ENCODE measurements at regions not wholly inside any gene's neighbourhood (a gene's known extent, or its start where the extent isn't known, plus 50 kb on each side); places are given as distances from the start of the nearest gene placed in this dataset.
"Not testable (repeated sequence)": the region's sequence is repeated elsewhere in the genome, so short reads cannot be mapped to it uniquely, and the experiment has no call there.

DNA sequence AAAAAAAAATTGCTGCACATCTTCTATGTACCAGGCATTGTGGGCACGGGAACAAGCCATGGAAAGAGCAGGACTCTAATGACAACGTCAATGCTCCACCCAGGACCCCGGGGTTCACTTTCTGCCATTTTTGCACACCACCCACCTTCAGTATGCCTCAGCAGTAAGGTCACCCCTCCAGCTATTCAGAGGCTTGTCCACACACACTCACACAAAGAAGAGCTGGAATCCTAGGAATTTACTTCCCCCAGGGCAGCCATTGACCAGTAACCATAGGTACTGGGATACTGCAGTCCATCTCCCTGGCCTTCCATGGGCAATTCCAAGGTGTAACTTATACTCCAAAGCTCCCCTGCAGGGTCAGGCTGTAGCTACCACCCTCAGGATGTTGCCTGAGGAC, 170.8 kb downstream of the SUCLG1 start:
- peak; percentile 20 for DNase-seq (ENCODE audit: low spot score)

DNA sequence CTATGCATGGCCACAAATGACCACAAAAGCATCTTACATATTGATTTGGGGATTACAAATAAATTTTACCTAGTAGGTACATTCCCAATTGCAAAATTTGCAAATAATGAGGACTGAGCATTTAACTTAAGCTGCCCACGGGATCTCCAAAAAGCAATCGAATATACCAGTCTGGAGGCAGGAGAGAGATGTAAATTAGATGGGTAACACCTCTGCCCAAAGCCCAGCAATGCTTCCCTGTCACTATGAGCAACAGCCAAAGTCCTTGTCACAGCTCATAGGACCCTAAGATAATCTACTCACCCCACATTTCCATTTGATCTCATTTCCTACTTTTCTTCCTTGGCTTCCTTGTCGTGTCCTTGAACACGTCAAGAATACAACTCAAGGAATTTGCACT, 172.2 kb downstream of the SUCLG1 start:
- DNase-seq (ENCODE audit: low spot score), result no peak

DNA sequence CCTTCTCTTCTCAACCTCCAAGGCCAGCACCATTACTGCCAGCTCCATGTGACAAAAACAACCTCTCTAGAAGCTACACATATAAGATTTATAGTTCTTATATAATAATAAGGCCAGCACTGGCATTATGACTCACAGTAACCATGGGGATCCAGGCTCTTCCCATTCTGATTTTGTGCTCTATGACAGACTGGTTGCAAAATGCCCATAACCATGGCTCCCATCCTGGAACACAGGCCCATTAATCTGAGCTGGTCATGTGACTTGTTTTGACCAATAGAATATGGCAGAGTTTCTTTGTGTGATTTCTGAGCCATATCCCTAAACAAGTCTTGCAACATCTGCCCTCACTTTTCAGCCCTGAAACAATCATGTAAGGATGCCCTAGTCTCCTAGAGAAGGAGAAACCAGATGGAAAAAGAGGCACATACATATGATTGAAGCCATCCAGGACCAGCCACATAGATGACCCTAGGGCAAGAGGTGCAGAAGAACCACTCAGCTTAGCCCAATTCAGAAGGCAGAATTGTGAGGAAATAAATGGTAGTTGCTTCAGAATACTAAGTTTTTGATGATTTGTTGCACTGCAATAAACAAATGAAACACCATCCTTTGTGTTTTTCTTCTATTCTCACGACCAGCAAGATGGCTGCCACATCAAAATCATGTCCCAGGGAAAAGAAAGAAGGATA, 173.9 kb downstream of the SUCLG1 start:
- DNase-seq (ENCODE audit: low spot score), result no peak

DNA sequence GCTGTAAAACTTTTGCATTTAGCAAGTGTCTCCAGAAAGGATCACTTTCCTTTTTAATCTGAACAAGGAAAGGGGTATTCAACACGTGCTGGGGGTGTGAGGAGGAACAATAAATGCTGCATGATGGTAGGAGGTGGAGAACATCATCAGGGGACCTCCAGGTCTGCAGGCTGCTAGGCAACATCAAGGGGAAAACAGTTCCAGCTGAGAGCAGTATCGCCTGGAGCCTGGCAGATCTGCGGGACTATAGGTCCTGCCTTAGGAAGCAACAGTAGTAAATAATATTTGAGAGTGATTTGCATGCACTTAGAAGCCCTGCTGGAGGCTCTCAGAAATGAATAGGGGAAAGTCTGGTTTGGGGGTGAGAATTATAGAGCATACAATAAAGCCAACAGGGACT, 175.6 kb downstream of the SUCLG1 start:
- no peak for DNase-seq (ENCODE audit: low spot score)

DNA sequence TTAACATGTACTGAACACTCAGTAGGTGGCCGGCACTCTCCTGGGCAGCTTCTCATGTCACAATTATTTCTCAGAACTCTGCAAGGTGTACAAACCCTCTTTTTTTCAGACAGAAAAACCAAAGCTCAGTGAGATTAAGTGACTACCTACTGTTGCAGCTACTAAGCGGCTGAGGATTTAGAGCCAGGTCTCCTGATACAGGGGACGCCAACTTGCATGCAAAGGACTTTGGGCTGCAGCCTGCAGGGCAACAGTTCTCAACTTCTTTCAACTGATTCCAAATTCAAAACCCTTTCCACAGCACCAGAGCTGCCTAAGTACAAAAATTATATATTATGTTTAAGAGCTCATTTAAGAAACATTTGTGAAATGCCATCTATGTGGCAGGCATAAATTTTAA, 177.6 kb downstream of the SUCLG1 start:
- no peak for DNase-seq (ENCODE audit: low spot score)

DNA sequence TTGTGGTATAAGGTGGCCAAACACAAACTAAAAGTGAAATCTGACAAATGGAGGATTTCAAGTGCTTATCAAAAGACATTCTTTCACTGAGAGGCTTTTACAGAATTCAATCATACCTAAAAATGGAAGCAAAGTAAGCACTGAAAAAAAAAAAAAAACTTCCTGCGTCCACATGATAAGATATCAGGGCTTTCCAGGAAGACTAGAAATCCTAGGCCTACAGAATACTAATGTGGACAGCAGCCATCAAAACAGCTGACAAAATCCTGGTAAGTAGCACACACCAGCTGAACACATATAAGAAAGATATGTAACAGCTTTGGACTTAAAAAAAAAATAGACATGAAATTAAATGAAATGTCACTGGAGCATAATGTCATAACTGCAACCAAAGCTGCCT, 178.2 kb downstream of the SUCLG1 start:
- no peak for DNase-seq (ENCODE audit: low spot score)

DNA sequence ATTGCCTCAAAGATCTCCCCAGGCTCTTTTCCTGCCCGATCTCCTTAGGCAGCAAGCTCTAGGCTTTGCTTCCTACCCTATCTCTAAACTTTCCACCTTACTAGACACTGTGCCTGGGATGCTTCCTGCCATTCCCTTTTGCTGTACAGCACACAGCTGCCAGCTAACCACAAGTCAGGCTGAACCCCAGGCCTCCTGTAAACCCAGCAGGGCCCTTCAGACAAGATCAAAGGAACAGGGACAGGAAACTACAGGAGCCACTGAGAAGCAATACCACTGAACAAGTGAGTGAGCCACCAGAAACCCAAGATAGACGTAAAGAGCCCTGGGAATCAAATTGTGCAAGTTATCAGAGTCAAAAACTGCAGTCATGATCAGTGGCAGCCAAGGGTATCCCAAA, 180.7 kb downstream of the SUCLG1 start:
- DNase-seq (ENCODE audit: low spot score), result no peak

DNA sequence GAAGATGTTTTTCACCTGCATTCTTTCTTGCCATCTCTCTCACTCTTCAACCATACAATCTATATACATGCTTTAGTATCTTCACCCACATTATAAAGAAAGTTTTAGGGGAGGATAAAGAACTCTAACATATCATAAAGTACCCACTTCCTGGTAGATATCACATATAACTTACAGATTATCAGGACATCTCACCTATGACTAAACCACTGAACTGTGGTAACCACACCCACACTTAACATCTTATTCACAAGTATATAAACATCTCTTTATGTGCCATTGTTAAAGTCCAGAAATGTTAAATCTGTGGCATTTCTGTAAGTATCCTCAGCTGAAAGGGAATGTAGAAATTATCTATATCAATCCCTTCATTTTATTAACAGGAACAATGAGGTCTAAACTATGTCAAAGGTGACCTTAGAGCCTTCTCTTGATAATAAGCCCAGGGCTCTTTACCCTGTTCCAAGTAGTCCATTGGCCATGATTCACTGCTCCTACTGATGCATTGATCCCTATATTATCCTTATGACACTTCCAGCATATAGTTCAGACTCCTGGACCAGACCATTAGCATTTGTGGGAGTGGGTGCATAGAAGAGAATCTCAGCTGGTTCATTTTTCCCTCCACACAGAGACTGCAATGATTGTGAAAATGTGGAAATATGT, 182.4 kb downstream of the SUCLG1 start:
- DNase-seq (ENCODE audit: low spot score), result no peak

DNA sequence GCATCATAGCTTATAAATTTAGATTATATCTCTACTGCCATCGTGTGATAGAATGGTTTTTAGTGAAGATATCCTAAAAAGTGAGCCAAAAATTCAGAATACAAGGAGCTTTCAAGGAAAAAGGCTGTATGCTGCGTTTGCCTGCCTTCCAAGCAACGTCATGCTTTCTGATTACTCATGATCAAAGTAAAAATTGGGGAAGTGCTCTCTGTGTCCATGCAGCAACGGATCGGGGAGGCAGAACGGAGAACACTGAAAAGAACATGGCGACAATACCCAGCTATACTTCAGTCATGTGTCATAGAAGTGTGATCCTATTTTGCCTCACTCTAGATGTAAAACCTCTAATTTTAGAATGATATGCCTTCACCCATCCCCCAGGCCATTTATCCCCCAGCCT, 185.7 kb downstream of the SUCLG1 start:
- no peak for DNase-seq (ENCODE audit: low spot score)

DNA sequence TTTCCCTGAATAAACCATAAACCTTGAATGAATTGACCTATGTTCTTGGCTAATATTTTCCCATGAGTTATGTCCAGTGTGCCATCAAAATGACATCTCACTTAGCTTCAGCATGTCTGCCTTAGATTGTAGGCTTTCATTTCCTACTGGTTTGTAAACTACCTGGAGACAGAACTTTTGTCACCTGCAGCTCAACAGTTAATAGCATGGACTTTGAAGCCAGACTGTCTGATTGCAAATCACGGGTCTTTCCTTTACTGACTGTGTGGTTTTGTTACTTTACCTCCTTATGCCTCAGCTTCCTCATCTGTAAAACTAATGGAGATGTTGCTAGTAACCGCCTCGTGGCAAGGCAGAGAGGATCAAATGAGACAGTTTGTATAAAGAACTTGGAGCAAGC, 187.1 kb downstream of the SUCLG1 start:
- no peak for DNase-seq (ENCODE audit: low spot score)

DNA sequence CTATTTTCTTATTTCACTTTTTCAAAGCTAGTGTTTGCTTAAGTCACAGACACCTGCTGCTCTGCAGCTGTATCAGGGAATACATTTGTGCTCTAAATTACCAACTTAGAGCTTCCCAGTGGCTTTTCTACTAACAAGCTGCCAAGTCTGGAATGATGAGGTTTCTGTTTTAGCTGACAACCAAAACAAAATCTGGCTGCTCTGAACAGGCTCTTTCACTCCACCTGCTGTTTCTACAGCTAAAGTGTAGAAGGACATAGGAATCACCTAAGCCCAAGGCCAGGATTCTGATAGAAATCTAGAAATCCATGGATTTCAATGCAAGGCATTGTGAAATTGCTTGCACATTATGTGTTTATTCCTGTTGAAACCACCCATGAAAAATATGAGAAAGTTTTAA, 201.2 kb downstream of the SUCLG1 start:
- DNase-seq (ENCODE audit: low spot score), result peak; percentile 28

DNA sequence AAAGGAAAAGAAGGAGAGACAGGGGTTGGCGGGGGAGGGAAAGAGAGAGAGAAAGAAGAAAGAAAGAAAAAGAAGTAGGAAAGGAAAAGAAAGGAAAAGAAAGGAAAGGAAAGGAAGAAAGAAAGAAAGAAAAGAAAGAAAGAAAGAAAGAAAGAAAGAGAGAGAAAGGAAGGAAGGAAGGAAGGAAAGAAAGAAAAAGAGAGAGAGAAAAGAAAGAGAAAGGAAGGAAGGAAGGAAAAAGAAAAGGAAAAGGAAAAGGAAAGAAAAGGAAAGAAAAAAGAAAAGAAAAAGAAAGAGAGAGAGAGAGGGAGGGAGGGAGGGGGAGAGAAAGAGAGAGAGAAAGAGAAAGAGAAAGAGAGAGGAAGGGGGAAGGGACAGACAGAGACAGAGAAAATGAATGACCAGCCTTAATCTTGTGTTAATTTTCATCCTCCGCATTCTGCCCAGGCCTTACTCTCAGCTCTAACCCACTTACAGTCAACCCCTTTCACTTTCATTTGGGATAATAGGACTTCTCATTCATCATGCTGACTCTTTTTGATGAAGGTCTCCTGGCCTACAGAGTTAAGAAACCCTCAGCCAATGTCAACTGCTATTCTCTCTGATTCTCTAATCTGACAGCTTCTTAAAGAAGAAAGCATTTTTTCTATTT, 207.3 kb downstream of the SUCLG1 start:
- DNase-seq (ENCODE audit: low spot score), result no peak

DNA sequence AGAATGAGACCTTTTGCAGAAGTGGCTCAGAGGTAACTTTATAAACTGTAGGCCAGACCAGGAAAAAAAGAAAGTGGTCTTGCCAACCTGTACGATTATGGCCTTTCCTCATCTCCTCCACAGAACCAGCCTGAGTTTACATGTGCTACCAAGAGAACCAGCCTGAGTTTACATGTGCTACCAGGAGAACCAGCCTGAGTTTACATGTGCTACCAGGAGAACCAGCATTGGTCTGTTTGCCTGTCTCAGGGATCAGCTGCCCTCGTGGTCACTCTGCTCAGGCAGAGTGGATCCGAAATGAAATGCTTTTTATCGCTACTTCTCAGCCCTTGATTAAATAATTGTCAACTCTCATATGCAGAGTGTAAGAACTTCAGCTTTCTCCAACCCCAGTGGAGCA, 209.9 kb downstream of the SUCLG1 start:
- no peak for DNase-seq (ENCODE audit: low spot score)

DNA sequence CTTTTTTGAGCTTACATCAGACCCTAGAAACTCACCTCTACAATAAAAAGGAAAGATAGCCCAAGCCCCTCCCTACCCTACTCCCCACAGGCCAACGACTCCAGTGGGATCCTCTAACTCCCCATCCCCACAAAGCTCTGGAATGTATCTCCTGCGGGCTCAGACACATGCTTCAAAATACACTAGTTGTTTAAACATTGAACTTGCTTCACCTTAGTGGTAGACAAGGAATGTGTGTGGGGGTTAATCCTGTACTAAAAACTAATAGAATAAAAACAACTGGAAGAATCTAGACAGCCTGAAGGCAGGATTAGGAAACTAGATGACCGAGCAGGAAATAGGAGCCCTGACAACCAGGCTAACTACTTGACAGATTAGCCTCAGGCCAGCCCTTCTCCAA, 211.5 kb downstream of the SUCLG1 start:
- DNase-seq (ENCODE audit: low spot score), result no peak

DNA sequence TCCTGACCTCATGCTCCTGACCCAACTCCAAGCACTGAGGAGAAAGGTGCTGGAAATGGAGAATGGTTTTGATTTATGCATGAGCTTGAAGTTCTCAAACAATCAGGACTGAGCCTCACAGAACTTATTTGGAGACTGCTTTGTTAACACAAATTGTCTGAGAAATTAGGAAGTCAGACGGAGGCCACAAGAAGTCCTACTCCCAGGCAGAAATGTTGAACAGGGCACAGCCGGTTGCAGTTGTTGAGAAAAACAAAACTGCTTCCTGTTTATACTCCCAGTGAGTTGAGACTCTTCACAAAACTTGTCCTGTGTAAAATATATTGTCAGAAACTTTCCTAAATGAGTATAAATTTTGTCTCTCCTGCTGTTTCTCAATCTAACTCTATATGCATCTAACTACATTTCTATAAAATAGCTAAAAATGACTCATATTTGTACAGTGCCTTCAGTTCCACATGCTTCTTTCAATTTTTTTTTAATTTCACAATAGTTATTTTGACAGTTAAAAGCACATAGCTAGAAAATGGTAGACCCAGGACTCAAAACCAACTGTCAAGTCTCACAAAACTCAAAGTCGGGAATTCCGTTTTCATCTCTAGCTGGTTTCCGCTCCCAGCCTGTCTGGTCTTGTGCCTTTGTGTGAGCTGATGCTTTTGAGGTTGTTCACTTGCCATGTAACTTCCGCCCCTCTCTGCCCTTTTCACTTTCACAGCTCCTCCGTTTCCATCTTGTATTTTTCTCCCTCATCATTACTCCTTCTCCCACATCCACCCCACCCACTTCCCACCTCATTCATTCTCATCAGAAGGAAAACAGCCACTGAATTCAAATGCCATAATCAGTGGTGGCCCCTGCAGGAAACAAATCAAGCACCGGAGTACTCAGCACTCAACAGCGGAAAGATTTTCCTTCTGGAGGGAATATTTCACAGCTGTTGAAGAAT, 215.0 kb downstream of the SUCLG1 start:
- no peak for DNase-seq (ENCODE audit: low spot score)

DNA sequence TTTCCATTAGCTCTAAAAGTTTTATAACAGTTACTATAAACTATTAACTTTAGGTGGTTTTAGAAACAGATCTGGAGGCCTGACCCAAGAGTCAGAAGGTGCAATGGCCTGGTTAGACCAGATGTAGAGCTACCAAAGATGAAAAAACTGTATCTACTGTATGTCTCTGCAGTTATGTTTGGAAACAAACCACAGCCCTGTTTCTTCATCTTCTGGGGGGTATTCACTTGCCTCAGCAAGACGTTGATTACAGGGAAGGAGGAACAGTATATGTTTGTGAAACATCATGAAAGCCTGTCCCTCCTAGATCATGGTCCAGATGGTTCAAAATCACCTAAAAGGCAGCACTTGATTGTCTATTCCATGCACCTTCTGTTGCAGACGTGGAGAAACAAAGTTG, 220.2 kb downstream of the SUCLG1 start:
- DNase-seq (ENCODE audit: low spot score), result no peak

DNA sequence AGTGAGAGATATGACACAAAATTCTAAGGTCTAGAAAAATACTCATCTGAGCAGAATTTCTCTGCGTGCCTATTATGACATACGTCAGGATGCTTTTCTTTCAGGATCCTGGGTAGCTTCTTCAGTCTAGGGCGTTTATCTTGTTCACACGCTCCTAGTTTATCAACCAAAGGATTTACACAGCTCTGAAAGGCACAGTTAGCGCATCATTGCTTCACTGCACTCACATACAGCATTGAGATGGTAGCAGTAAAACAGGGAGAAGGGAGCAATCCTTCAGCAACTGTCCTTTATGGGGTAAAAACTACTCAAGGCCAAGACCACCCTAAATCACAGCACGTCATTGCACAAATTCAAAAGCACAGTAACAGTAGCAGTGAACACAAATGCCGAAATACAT, 222.8 kb downstream of the SUCLG1 start:
- DNase-seq (ENCODE audit: low spot score), result no peak

DNA sequence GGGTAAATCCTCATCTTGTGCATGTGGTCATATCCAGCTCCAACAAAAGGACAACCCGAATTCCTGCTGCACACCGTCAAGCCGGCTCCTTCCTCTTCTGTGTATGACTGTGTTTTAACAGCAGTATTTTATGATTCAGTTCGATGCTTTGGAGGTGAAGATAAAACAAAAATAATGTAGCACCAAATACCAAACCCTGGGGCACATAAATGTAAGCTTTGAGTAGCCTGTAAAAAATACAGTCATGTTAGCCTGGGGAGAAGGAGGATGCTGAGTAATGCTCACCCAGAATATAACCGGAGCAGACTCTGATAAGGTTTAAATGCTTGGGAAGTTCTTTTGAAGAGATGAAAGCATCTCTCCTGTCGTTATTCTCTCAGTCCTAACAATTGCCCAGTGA, 225.0 kb downstream of the SUCLG1 start:
- no peak for DNase-seq (ENCODE audit: low spot score)

DNA sequence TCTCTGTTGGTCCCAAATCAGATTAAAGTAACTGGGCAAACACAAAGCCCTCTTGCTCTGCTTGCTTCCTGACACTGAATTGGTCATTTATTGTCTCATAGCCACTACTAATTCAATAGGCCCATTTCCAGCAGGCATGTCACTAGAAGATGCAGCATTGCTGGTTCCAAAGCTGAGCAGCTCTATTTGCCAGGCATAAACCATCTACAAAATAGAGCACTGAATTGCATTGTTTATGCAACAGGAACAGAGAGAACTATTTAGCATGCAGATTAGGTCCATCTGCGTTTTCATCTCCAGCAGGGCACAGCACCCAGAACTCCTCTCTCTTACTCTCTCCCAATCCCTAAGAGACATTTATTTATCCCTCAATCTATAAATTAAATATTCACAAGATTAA, 227.6 kb downstream of the SUCLG1 start:
- no peak for DNase-seq (ENCODE audit: low spot score)

DNA sequence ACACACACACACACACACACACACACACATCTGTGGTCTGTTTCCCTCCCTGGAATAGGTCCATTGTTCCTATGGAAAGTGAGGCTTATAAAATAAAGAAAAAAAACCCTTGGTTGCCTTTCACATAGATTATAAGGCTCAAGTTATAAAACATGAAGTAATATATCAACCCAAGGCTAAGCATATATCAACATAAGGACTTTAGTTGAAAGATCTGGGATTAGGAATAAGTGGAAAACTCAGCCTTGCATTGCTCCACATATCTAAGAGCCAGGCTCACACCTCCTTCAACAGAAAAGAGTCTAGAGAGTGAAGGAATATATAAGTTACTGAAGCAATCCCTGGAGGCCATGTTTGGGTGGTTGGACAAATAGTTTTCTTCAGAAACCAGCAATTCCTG, 235.0 kb downstream of the SUCLG1 start:
- no peak for DNase-seq (ENCODE audit: low spot score)

DNA sequence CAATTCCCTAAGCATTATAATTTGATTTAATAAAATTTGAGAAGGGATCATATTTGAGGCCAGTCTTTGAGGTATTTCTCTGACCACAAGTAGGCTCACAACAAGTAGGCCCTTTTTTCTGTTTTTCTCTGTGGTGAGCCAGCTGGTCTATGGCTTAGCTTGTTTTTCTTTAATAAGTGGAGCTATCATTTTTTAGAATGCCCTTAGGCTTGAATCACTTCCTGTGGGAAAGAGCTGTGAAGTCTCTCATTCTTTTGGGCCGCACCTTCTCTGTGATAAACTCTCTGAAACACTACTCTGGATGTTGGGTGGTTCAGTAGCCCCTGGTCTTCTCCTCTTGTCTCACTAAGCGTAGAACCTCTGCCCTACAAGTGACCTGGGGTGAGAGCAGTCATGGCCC, 235.9 kb downstream of the SUCLG1 start:
- DNase-seq (ENCODE audit: low spot score), result no peak

DNA sequence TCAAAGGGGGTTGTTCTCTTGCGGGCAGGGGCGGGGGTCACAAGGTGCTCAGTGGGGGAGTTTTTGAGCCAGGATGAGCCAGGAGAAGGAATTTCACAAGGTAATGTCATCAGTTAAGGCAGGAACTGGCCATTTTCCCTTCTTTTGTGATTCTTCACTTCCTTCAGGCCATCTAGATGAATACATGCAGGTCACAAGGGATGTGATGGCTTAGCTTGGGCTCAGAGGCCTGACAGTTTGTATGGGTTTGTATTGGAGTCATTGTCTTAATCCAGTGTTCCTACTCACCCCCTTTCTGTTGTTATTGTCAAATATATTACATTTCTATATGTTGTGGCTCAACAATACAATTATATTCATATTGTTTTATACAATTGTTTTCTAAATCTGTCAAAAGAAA, 238.0 kb downstream of the SUCLG1 start:
- not testable (repeated sequence) for DNase-seq (ENCODE audit: low spot score)

DNA sequence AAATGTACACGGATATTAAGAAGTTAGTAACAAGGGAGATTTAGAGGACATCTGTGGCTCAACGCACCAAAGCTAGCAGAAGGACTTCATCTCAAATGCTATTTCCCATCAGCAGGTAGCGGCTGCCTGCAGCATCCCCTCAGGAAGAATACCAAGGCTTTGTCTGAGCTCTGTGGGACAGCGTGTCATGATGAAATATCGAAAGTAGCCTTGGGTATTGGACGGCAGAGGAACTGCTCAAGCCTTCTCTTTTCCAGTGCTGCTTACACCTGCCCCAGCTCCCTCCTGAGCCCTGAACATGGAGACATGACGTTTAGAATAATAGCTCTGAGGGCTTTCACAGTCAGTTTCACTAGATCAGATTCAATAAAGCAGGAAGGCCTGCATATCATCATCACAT, 241.6 kb downstream of the SUCLG1 start:
- DNase-seq (ENCODE audit: low spot score), result no peak
